ENCODE measurements at regions not wholly inside any gene's neighbourhood (a gene's known extent, or its start where the extent isn't known, plus 50 kb on each side); places are given as distances from the start of the nearest gene placed in this dataset.

DNA sequence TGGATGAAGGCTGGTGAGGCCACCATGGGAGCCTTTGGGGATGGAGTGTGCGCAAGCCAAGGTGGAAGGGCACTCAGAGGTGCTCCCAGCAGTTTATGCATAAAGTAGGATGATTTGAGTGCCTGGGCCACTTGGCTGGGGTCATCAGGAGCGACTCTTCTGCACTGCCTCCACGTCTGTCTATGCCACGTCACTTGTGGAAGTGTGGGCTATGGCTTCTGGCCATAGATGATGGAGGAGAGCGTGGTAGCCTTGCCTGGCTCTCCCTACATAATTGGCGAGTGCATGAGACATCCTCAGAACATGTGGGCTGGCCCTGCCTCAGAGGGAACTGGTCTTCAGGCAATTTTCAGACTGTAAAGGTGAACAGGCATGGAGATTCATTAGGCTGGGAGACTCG is 182.9 kb downstream of the TEX29 start:
- no peak for DNase-seq

GRCh38 chr13:111503905-111504695 is 183.7 kb downstream of the TEX29 start:
- no peak for DNase-seq

GRCh38 chr13:111505175-111505777 is 184.8 kb downstream of the TEX29 start:
- no peak for DNase-seq

DNA sequence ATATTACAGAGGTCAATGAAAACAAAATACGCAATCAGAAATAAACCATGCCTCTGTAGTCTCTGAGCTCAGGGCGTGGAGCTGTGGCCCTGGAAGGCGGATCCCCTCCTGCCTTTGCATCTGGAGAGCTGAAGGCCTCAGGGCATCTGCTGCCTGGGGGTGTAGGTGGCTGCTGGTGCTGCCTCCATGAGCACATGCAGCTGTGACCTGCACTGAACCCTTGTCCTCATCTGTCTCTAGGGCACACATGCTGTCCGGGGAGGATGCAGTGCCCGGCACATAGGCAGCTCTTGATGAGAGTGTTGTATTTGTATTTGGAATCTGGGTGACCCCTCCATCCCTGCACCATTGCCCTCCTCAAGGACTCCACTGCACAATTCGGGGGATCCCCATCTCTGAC is 185.7 kb downstream of the TEX29 start:
- DNase-seq = no peak

DNA sequence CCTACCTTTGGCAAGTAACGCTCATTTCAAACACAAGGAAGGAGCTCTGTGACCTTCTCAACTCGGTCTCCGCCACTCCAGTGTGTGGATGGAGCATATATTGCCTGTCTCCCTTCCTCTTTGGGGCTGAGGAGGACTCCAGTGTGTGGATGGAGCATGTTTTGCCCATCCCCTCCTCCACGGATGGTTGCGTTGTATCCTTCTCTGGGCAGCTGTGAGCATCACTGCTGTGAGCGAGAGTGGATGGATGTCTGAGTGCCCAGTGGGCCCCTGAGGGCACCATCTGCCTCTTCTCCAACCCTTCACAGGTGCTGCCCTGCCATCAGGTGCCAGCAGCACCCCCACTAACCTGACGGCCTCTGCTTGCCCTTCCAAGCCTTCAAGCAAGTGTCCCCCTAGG is 186.2 kb downstream of the TEX29 start:
- DNase-seq = no peak

GRCh38 chr13:111508164-111508870 is 187.9 kb downstream of the TEX29 start:
- DNase-seq = no peak

DNA sequence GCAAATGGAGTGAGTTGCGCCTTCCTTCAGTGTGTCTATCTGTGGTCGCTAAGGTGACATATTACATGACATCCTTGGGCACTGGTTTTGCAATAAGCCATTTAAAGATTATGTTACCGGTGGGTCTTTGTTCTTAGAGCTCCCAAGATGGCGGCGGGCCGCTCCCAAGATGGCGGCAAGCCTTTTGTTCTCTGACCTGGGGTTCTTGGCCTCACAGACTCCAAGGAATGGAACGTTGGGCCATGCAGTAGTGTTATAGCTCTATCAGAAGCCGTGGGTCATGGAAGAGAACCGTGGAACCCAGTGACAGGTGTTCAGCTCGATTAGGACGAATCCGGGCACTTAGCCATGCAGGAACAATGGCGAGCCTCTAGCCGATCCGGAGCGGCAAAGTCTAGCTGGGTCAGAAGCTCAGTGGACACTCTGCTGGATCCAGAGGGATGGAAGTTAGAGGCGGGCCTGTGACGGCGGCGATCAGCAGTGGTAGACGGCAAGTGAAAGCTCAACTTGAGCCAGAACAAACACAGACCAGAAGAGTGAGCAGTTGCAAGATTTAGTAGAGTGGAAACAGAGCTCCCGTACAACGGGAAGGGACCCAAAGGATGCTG is 188.6 kb downstream of the TEX29 start:
- DNase-seq = no peak

DNA sequence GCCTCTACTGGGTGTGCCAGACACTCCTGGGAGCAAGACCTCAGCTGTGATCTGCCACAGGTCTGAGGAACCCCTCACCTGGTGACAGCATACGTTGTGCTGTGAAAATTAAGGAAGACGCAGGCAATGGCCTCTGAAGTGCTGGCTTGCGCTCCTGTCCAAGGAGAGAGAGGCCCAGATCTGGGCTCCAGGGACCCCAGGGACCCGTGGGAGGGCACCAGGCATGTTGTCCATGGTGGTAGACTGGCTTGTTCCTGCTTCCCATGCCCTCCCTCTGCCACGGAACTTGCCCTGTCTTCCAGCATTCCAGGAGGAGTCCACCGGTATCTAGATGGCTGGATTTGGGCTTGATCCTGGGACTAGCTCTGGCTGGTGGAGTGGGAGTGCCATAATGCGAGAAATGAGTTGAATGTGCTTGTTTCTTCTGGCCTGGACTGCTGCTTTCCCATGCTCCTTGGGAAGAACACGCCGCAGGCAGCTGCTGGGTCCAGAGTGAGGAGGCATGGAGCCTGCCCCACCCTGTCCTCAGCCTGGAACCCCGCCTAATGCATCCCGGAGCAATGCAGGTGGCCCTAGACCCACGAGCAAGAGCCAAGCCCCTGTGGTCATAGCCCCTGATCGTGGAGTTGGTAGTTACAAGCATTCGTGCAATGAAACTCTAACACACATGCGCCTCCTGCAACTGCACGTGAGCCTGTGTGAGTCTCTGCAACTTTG is 190.2 kb downstream of the TEX29 start:
- DNase-seq = no peak

DNA sequence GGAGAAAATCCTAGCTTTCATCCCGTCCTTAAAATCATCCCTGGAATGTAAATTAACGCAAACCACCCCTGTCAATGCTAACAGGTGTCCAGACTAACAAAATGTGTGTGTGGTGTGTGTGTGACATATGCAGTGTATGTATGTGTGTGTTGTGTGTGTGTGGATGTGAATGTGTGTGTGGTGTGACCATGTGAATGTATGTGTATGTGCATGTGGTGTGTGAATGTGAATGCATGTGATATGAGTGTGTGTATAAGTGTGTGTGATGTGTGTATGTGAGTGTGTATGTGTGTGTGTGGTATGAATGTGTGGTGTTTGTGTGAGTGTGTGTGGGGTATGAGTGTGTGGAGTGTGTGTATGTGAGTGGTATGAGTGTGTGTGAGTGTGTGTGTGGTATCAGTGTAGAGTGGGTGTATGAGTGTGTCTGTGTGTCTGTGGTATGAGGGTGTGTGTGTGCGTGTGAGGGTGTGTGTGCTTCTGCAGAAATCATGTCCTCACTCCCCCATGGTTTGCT is 190.8 kb downstream of the TEX29 start:
- no peak for DNase-seq

GRCh38 chr13:111511805-111512504 is 191.5 kb downstream of the TEX29 start:
- no peak for DNase-seq

GRCh38 chr13:111512707-111513106 is 192.3 kb downstream of the TEX29 start:
- DNase-seq = no peak

DNA sequence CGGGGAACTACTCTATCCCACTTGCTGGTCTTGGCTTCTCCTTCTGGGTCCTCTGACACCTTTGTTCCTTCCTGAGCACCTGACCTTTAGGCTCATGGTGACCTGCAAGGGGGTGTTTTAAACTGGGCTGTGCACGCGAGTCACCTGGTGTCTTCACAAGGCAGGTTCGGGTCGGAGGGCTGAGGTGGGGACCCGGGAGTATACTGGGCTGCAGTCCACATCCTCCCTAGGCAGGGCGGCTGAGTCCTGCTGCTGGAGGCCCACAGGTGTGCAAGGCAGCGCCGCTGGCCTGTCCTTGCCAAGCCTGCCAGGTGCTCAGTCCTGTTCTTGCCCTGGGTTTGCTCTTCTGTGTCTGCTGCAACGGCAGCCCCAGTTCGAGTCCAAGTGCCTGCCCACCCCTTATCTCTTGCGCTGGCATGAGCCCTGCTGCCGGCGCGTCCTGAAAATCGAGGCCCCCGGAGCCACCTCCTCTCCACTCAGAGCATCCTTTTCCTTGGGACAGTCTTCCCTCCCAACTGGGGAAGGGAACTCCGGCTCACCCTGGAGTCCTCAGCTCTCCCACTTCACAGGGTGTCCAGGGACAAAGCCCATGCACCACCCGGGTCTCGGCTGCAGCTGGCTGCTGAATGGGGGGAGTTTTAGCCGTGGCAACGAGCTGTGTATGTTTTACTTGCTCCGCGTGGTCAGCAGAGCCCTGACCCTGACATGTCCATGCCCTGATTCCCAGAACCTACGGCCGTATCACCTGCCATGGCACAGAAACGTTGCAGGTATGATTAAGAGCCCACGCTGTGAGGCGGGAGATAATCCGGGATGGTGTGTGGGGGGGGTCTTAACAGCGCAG is 193.5 kb downstream of the TEX29 start:
- DNase-seq = no peak

- DNase-seq = no peak
Observed at GRCh38 chr13:111514610-111515306, 194.3 kb downstream of the TEX29 start.

- DNase-seq = no peak
Observed at GRCh38 chr13:111515307-111515617, 194.8 kb downstream of the TEX29 start.

GRCh38 chr13:111515635-111516034 is 195.2 kb downstream of the TEX29 start:
- no peak for DNase-seq

DNA sequence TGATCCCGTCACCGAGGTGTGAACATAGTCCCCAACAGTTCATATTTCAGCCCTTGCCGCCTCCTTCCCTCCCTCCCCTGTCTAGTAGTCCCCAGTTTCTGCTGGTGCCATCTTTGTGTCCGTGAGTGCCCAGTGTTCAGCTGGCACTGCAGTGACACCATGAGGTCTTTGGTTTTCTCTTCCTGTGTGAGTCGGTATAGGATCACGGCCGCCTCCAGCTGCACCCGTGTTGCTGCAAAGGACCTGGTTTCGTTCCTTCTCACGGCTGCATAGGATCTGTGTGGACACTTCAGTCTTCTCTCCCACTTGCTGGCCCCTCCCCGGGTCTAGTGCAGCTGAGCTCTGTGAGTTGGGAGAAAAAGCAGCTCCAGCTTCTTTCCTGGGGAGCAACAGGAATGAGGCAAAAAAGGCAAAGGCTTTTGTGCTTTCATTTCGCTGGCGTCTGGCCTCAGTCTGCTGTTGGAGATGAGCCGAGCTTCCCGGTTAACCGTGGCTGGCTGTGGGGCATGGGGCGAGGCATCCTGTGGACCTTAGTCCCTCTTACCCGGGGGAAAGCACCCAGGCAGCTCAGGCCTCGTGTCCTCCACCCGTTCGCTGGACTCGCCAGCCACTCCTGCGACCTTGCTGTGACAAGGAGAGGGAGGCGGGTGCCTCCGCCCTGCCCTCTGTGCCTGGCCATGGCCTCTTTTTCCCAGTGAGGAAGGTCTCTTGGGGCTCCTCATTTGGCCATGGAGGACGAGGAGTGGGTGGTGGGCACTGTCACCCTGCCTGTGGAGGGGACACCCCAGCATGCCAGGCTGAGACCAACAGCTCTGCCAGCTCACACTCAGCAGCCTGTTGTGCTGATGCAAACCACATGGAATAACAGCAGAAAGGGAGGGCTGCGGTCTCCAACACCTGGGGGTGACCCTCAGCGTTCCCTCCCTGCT is 196.5 kb downstream of the TEX29 start:
- DNase-seq = no peak

GRCh38 chr13:111517641-111518010 is 197.2 kb downstream of the TEX29 start:
- DNase-seq = no peak

GRCh38 chr13:111518161-111518792 is 197.8 kb downstream of the TEX29 start:
- no peak for DNase-seq

DNA sequence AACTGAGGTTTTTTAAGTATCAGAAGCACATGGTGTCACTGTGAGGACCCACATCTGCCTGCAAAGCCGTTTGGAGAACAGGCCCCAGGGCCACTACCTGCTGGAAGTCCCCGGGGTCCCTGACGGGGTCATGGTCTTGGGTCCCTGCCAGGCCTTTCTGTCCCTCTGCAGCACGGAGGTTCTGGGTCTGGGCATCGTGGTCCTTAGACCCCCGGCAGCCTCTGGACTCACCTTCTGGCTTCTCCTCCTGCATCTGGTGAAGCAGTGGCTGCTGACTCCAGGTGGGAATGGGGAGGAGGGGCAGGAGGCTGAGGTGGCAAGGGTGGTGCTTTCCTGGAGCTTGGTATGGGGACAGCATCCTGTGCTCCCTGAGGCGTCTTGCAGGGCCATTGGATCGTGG is 198.6 kb downstream of the TEX29 start:
- DNase-seq = no peak
